Neural cell (in vitro differentiated cells): ENCODE measurements at regions not wholly inside any gene's neighbourhood (a gene's known extent, or its start where the extent isn't known, plus 50 kb on each side); places are given as distances from the start of the nearest gene placed in this dataset.

Experiments
- H2AFZ ChIP-seq: fragments of 200-600, 300-800 bp; sonication (generic), shearing (Covaris generic); 2 replicates; pipeline ENCODE4 v1.6.0; 2014; ENCODE audit warnings: low read depth, mild to moderate bottlenecking, antibody characterized with exemption, low read length, moderate library complexity
- H3F3A ChIP-seq: fragments of 200-600 bp; shearing (Covaris generic); 2 replicates; pipeline ENCODE4 v1.6.1; 2016; ENCODE audit warnings: mild to moderate bottlenecking, moderate library complexity, mixed read lengths, antibody characterized with exemption, low read length; ENCODE audit not compliant: insufficient read depth, poor library complexity, severe bottlenecking
- H3K27ac ChIP-seq: fragments of 200-600, 300-800 bp; sonication (generic), shearing (Covaris generic); 2 replicates; pipeline ENCODE4 v1.5.1; 2014; ENCODE audit warnings: mild to moderate bottlenecking, low read length, moderate library complexity
- H3K27me3 ChIP-seq: fragments of 300-800, 200-600 bp; sonication (generic), shearing (Covaris generic); 2 replicates; pipeline ENCODE4 v1.6.0; 2014; ENCODE audit warnings: mild to moderate bottlenecking, low read depth, low read length, moderate library complexity; ENCODE audit not compliant: insufficient read depth
- H3K36me3 ChIP-seq: fragments of 300-800, 200-600 bp; sonication (generic), shearing (Covaris generic); 2 replicates; pipeline ENCODE4 v1.5.1; 2014; ENCODE audit warnings: mild to moderate bottlenecking, antibody characterized with exemption, low read length, moderate library complexity; ENCODE audit not compliant: insufficient read depth
- H3K4me2 ChIP-seq: fragments of 300-800, 200-600 bp; sonication (generic), shearing (Covaris generic); 2 replicates; pipeline ENCODE4 v1.6.0; 2014; ENCODE audit warnings: mild to moderate bottlenecking, low read length
- H3K4me3 ChIP-seq: fragments of 300-800, 200-600 bp; sonication (generic), shearing (Covaris generic); 2 replicates; pipeline ENCODE4 v1.5.1; 2014; ENCODE audit warnings: mild to moderate bottlenecking, low read length, moderate library complexity
- H3K79me2 ChIP-seq: fragments of 200-600 bp; shearing (Covaris generic); replicated peaks from 2 replicates; pipeline ENCODE4 v1.6.0; 2014; ENCODE audit warnings: mild to moderate bottlenecking, low read length, moderate library complexity; ENCODE audit not compliant: insufficient read depth
- H3K9ac ChIP-seq: fragments of 300-800, 200-600 bp; sonication (generic), shearing (Covaris generic); 2 replicates; pipeline ENCODE4 v1.6.1; 2016; ENCODE audit warnings: mild to moderate bottlenecking, low read length, mixed read lengths
- H3K9me2 ChIP-seq: fragments of 200-600 bp; shearing (Covaris generic); 2 replicates; pipeline ENCODE4 v1.6.1; 2016; ENCODE audit warnings: mild to moderate bottlenecking, low read length, mixed read lengths; ENCODE audit not compliant: insufficient read depth
- H3K9me3 ChIP-seq: fragments of 200-600, 300-800 bp; sonication (generic), shearing (Covaris generic); 2 replicates; pipeline ENCODE4 v1.6.1; 2016; ENCODE audit warnings: mild to moderate bottlenecking, mixed run types, low read length, moderate library complexity, mixed read lengths
- H4K20me1 ChIP-seq: fragments of 200-600 bp; shearing (Covaris generic); 2 replicates; pipeline ENCODE4 v1.6.1; 2016; ENCODE audit warnings: mild to moderate bottlenecking, mixed run types; ENCODE audit not compliant: insufficient read depth
- CTCF ChIP-seq: fragments of 450-650 bp; IDR thresholded peaks from 2 replicates; pipeline ENCODE4 v1.5.1; 2014; ENCODE audit warnings: antibody characterized with exemption, mild to moderate bottlenecking, moderate library complexity; ENCODE audit not compliant: poor library complexity, severe bottlenecking
- EP300 ChIP-seq: fragments of 450-650 bp; conservative IDR thresholded peaks from 2 replicates; pipeline ENCODE4 v1.6.1; 2014; ENCODE audit warnings: antibody characterized with exemption, mild to moderate bottlenecking, moderate library complexity; ENCODE audit not compliant: poor library complexity, severe bottlenecking
- EZH2 ChIP-seq: fragments of 200-600, 300-800 bp; shearing (Covaris generic), sonication (generic); IDR thresholded peaks from 2 replicates; pipeline ENCODE4 v1.6.1; 2014; ENCODE audit warnings: antibody characterized with exemption, low read length, borderline replicate concordance, mild to moderate bottlenecking; ENCODE audit not compliant: insufficient read depth, poor library complexity, severe bottlenecking
- MXI1 ChIP-seq: fragments of 450-650 bp; conservative IDR thresholded peaks from 2 replicates; pipeline ENCODE4 v1.6.1; 2014; ENCODE audit warnings: antibody characterized with exemption, mild to moderate bottlenecking; ENCODE audit not compliant: poor library complexity, severe bottlenecking
- POLR2AphosphoS5 ChIP-seq: IDR thresholded peaks from 2 replicates; pipeline ENCODE4 v1.6.1; 2012
- RAD21 ChIP-seq: fragments of 450-650 bp; conservative IDR thresholded peaks from 2 replicates; pipeline ENCODE4 v1.6.1; 2014; ENCODE audit warnings: antibody characterized with exemption, mild to moderate bottlenecking, moderate library complexity
- REST ChIP-seq: IDR thresholded peaks from 2 replicates; pipeline ENCODE4 v1.6.1; 2012; ENCODE audit warnings: borderline replicate concordance
- SMC3 ChIP-seq: fragments of 450-650 bp; conservative IDR thresholded peaks from 2 replicates; pipeline ENCODE4 v1.6.1; 2014; ENCODE audit warnings: antibody characterized with exemption, mild to moderate bottlenecking, moderate library complexity; ENCODE audit not compliant: poor library complexity
- TAF1 ChIP-seq: IDR thresholded peaks from 2 replicates; pipeline ENCODE4 v1.6.1; 2012; ENCODE audit warnings: low read depth

GRCh38 chrX:34218063-34218462 is 85.9 kb upstream of the FAM47A start:
- no peak overlapping the region for H3K9ac ChIP-seq
- H3K27me3 ChIP-seq, result no peaks in the 10 kb centered on the region
- H3K4me2 ChIP-seq, result no peak overlapping the region
- no peak overlapping the region for H2AFZ ChIP-seq
- H3K36me3 ChIP-seq, result no peaks in the 10 kb centered on the region
- H3K9me2 ChIP-seq, result no peaks in the 10 kb centered on the region
- no peak overlapping the region for H3K4me3 ChIP-seq
- H3K79me2 ChIP-seq, result no peaks in the 10 kb centered on the region
- H4K20me1 ChIP-seq, result no peaks in the 10 kb centered on the region
- H3K27ac ChIP-seq, result no peak overlapping the region
- no peaks in the 10 kb centered on the region for H3F3A ChIP-seq
- no peaks in the 10 kb centered on the region for H3K9me3 ChIP-seq
- TF ChIP-seq MXI1, result no peak
- no peak for TF ChIP-seq TAF1
- TF ChIP-seq REST, result no peak
- no peak for TF ChIP-seq SMC3
- no peak for TF ChIP-seq EZH2
- no peak for TF ChIP-seq POLR2AphosphoS5
- TF ChIP-seq RAD21, result no peak
- TF ChIP-seq EP300, result no peak
- TF ChIP-seq CTCF, result no peak

- no peaks in the 10 kb centered on the region for H3K36me3 ChIP-seq
- H3K9ac ChIP-seq, result no peak overlapping the region
- H3K4me2 ChIP-seq, result no peak overlapping the region
- H4K20me1 ChIP-seq, result no peaks in the 10 kb centered on the region
- H3K27me3 ChIP-seq, result no peaks in the 10 kb centered on the region
- no peaks in the 10 kb centered on the region for H3K9me2 ChIP-seq
- H3K27ac ChIP-seq, result no peak overlapping the region
- no peaks in the 10 kb centered on the region for H3K79me2 ChIP-seq
- H3K9me3 ChIP-seq, result no peaks in the 10 kb centered on the region
- no peak overlapping the region for H2AFZ ChIP-seq
- TF ChIP-seq EZH2, result no peak
- TF ChIP-seq TAF1, result no peak
- no peak for TF ChIP-seq EP300
- no peak for TF ChIP-seq CTCF
- TF ChIP-seq RAD21, result no peak
- no peak for TF ChIP-seq REST
- no peak for TF ChIP-seq SMC3
- TF ChIP-seq POLR2AphosphoS5, result no peak
- TF ChIP-seq MXI1, result no peak
- no peak overlapping the region for H3K4me3 ChIP-seq
- no peaks in the 10 kb centered on the region for H3F3A ChIP-seq
These were observed 65.8 kb upstream of the FAM47A start for GRCh38 chrX:34197946-34198345.
